ENCODE measurements at regions not wholly inside any gene's neighbourhood (a gene's known extent, or its start where the extent isn't known, plus 50 kb on each side); places are given as distances from the start of the nearest gene placed in this dataset.

- no peak for DNase-seq (ENCODE audit: low spot score)
- in situ Hi-C loops (cut with MboI; ENCODE audit: low sequenced_read_pairs, unreplicated experiment): no loop called here
- TF ChIP-seq CTCF (IDR thresholded peaks at IDR 0.05; ENCODE audit: borderline replicate concordance, control extremely low read depth, extremely low read depth, insufficient read depth, missing control alignments): no peak
These were observed 156.6 kb downstream of the SMAD6 start for GRCh38 chr15:66858423-66859207.

GRCh38 chr15:66859688-66860253, 157.7 kb downstream of the SMAD6 start:
- no peak for DNase-seq (ENCODE audit: low spot score)
- no peak for TF ChIP-seq CTCF (IDR thresholded peaks at IDR 0.05; ENCODE audit: borderline replicate concordance, control extremely low read depth, extremely low read depth, insufficient read depth, missing control alignments)
- in situ Hi-C loops (cut with MboI; ENCODE audit: low sequenced_read_pairs, unreplicated experiment): no loop called here

GRCh38 chr15:66860844-66861243, 158.8 kb downstream of the SMAD6 start:
- TF ChIP-seq CTCF (IDR thresholded peaks at IDR 0.05; ENCODE audit: borderline replicate concordance, control extremely low read depth, extremely low read depth, insufficient read depth, missing control alignments): no peak
- no peak for DNase-seq (ENCODE audit: low spot score)
- in situ Hi-C loops (cut with MboI; ENCODE audit: low sequenced_read_pairs, unreplicated experiment): no loop called here

GRCh38 chr15:66862111-66862939, 160.3 kb downstream of the SMAD6 start:
- in situ Hi-C loops (cut with MboI; ENCODE audit: low sequenced_read_pairs, unreplicated experiment): no loop called here
- no peak for TF ChIP-seq CTCF (IDR thresholded peaks at IDR 0.05; ENCODE audit: borderline replicate concordance, control extremely low read depth, extremely low read depth, insufficient read depth, missing control alignments)
- DNase-seq (ENCODE audit: low spot score): no peak

GRCh38 chr15:66862940-66863335, 160.9 kb downstream of the SMAD6 start:
- TF ChIP-seq CTCF (IDR thresholded peaks at IDR 0.05; ENCODE audit: borderline replicate concordance, control extremely low read depth, extremely low read depth, insufficient read depth, missing control alignments): peak; percentile 89
- peak; percentile 81 for DNase-seq (ENCODE audit: low spot score)
- in situ Hi-C loops (cut with MboI; ENCODE audit: low sequenced_read_pairs, unreplicated experiment): no loop called here

GRCh38 chr15:66863390-66864085, 161.5 kb downstream of the SMAD6 start:
- in situ Hi-C loops (cut with MboI; ENCODE audit: low sequenced_read_pairs, unreplicated experiment): no loop called here
- no peak for DNase-seq (ENCODE audit: low spot score)

More at GRCh38 chr15:66863390-66864085, 161.5 kb downstream of the SMAD6 start:
- no peak for TF ChIP-seq CTCF (IDR thresholded peaks at IDR 0.05; ENCODE audit: borderline replicate concordance, control extremely low read depth, extremely low read depth, insufficient read depth, missing control alignments)

Data from GM13976 (cell line).